ENCODE measurements at regions not wholly inside any gene's neighbourhood (a gene's known extent, or its start where the extent isn't known, plus 50 kb on each side); places are given as distances from the start of the nearest gene placed in this dataset.

GRCh38 chr18:5728531-5728930 lies 166.8 kb downstream of the TMEM200C start:
- no peaks in the 10 kb centered on the region for H3K36me3 ChIP-seq (replicated peaks; ENCODE audit: insufficient read depth, low read length)
- no peaks in the 10 kb centered on the region for H3F3A ChIP-seq (ENCODE audit: insufficient read depth, low read length)
- H3K4me3 ChIP-seq (ENCODE audit: low read length), result no peak overlapping the region
- DNase-seq, result no peak
- H3K27me3 ChIP-seq (replicated peaks; ENCODE audit: insufficient read depth, low read length), result no peaks in the 10 kb centered on the region
- H3K4me2 ChIP-seq (ENCODE audit: low read depth, low read length), result no peak overlapping the region
- H3K9me3 ChIP-seq (replicated peaks; ENCODE audit: insufficient read depth, low read length), result no peaks in the 10 kb centered on the region
- H3K27ac ChIP-seq (ENCODE audit: low read length), result no peak overlapping the region
- no peak for TF ChIP-seq EZH2phosphoT487 (IDR thresholded peaks at IDR 0.05; ENCODE audit: low read length)
- no peak for TF ChIP-seq EZH2 (optimal IDR thresholded peaks at IDR 0.05; ENCODE audit: low read depth, low read length)
- no peak for TF ChIP-seq CTCF (IDR thresholded peaks at IDR 0.05; ENCODE audit: low read length)
- no peaks in the 10 kb centered on the region for H4K20me1 ChIP-seq (ENCODE audit: insufficient read depth, low read length)
- no peaks in the 10 kb centered on the region for H3K9me2 ChIP-seq (replicated peaks; ENCODE audit: insufficient read depth, low read length)
- no peak overlapping the region for H3K9ac ChIP-seq (ENCODE audit: low read length)
- H3K79me2 ChIP-seq (ENCODE audit: low read length), result no peaks in the 10 kb centered on the region
- no peaks in the 10 kb centered on the region for H3K4me1 ChIP-seq (ENCODE audit: low read length)
- no peak overlapping the region for H2AFZ ChIP-seq (ENCODE audit: low read length)

GRCh38 chr18:5726011-5726410 lies 169.3 kb downstream of the TMEM200C start:
- no peak overlapping the region for H3K4me2 ChIP-seq (ENCODE audit: low read depth, low read length)
- H3K36me3 ChIP-seq (replicated peaks; ENCODE audit: insufficient read depth, low read length), result no peaks in the 10 kb centered on the region
- no peaks in the 10 kb centered on the region for H3K9me3 ChIP-seq (replicated peaks; ENCODE audit: insufficient read depth, low read length)
- no peaks in the 10 kb centered on the region for H3F3A ChIP-seq (ENCODE audit: insufficient read depth, low read length)
- no peaks in the 10 kb centered on the region for H3K79me2 ChIP-seq (ENCODE audit: low read length)
- no peaks in the 10 kb centered on the region for H3K9me2 ChIP-seq (replicated peaks; ENCODE audit: insufficient read depth, low read length)
- TF ChIP-seq EZH2phosphoT487 (IDR thresholded peaks at IDR 0.05; ENCODE audit: low read length) (no peak), CTCF (IDR thresholded peaks at IDR 0.05; ENCODE audit: low read length) (no peak), EZH2 (optimal IDR thresholded peaks at IDR 0.05; ENCODE audit: low read depth, low read length) (no peak)
- H2AFZ ChIP-seq (ENCODE audit: low read length), result no peak overlapping the region
- H3K27ac ChIP-seq (ENCODE audit: low read length), result no peak overlapping the region
- H3K9ac ChIP-seq (ENCODE audit: low read length), result no peak overlapping the region
- H3K4me3 ChIP-seq (ENCODE audit: low read length), result no peak overlapping the region
- H3K27me3 ChIP-seq (replicated peaks; ENCODE audit: insufficient read depth, low read length), result no peaks in the 10 kb centered on the region
- no peak for DNase-seq
- H4K20me1 ChIP-seq (ENCODE audit: insufficient read depth, low read length), result no peaks in the 10 kb centered on the region
- H3K4me1 ChIP-seq (ENCODE audit: low read length), result no peaks in the 10 kb centered on the region

GRCh38 chr18:5721924-5722323 lies 173.4 kb downstream of the TMEM200C start:
- Histone ChIP-seq H3K4me2 (ENCODE audit: low read depth, low read length) (no peak overlapping the region), H2AFZ (ENCODE audit: low read length) (no peak overlapping the region), H3K36me3 (replicated peaks; ENCODE audit: insufficient read depth, low read length) (no peaks in the 10 kb centered on the region), H3K27me3 (replicated peaks; ENCODE audit: insufficient read depth, low read length) (no peaks in the 10 kb centered on the region), H3K79me2 (ENCODE audit: low read length) (no peaks in the 10 kb centered on the region), H3F3A (ENCODE audit: insufficient read depth, low read length) (no peaks in the 10 kb centered on the region), H3K27ac (ENCODE audit: low read length) (no peak overlapping the region), H3K9me2 (replicated peaks; ENCODE audit: insufficient read depth, low read length) (no peaks in the 10 kb centered on the region), H3K4me1 (ENCODE audit: low read length) (no peaks in the 10 kb centered on the region), H4K20me1 (ENCODE audit: insufficient read depth, low read length) (no peaks in the 10 kb centered on the region), H3K9ac (ENCODE audit: low read length) (no peak overlapping the region), H3K4me3 (ENCODE audit: low read length) (no peak overlapping the region), H3K9me3 (replicated peaks; ENCODE audit: insufficient read depth, low read length) (no peaks in the 10 kb centered on the region)
- DNase-seq, result no peak
- TF ChIP-seq CTCF (IDR thresholded peaks at IDR 0.05; ENCODE audit: low read length), result no peak
- no peak for TF ChIP-seq EZH2phosphoT487 (IDR thresholded peaks at IDR 0.05; ENCODE audit: low read length)
- TF ChIP-seq EZH2 (optimal IDR thresholded peaks at IDR 0.05; ENCODE audit: low read depth, low read length), result no peak
